ENCODE measurements at regions not wholly inside any gene's neighbourhood (a gene's known extent, or its start where the extent isn't known, plus 50 kb on each side); places are given as distances from the start of the nearest gene placed in this dataset.

DNA sequence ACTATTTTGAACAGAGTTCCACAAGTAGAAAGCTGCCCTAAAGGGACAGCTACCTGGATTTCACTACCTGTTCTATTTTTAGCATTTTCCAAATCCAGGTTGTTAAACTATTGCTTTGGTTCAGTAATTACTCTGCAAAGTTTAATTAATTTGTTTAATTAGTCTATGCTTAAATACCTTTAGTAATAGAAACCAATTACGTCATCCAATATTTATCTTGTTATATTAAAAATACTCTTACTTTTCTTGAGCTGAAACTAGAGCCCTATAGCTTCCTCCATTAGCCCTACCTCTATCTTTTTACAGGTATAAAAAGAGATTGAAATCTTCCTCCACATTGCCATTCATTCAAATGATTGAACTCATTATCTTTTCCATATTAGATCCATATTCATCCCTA, 514.6 kb downstream of the DSC3 start:
- no peak overlapping the region for H2BK20ac ChIP-seq (ENCODE audit: low read depth, low read length, poor library complexity, severe bottlenecking)
- no peak overlapping the region for H3K56ac ChIP-seq (ENCODE audit: insufficient read length, low read depth, low read length)
- Mint-ChIP-seq H3K36me3 (ENCODE audit: insufficient read depth in 1 of 3, low read depth in 3 of 3) (peaks cover 0 to 3% (median 2%) of the 10 kb centered on the region in 3 experiments; a peak in 2 of 7 replicates), H3K4me1 (peaks cover 14 to 32% of the 10 kb centered on the region in 2 experiments), H3K4me3 (no peak overlapping the region), H3K27ac (no peak overlapping the region; a peak in 1 of 7 replicates), H3K9me3 (no peaks in the 10 kb centered on the region; a peak in 1 of 5 replicates), H3K27me3 (ENCODE audit: low read depth) (no peaks in the 10 kb centered on the region)
- no peaks in the 10 kb centered on the region for H4K20me1 ChIP-seq (ENCODE audit: control insufficient read depth, insufficient read depth, insufficient read length)
- no peak overlapping the region for H4K8ac ChIP-seq (replicated peaks; ENCODE audit: insufficient read length, low read depth, low read length)
- no peak overlapping the region for H4K5ac ChIP-seq (ENCODE audit: insufficient read length, low read depth, low read length)
- no peak overlapping the region for H3K14ac ChIP-seq (ENCODE audit: insufficient read depth, low read length)
- no peak overlapping the region for H2BK5ac ChIP-seq (ENCODE audit: insufficient read length, low read length)
- H2BK15ac ChIP-seq (ENCODE audit: low read depth, low read length), result no peak overlapping the region
- no peaks in the 10 kb centered on the region for H3K79me1 ChIP-seq (ENCODE audit: insufficient read depth, low read depth, low read length, poor library complexity, severe bottlenecking)
- H3K4me2 ChIP-seq (ENCODE audit: insufficient read depth, insufficient read length, low read length), result no peak overlapping the region
- H3K27ac ChIP-seq (ENCODE audit: insufficient read length, low read depth, low read length), result no peak overlapping the region
- no CpG with 5 or more reads among the region's 1 CpG for WGBS (ENCODE audit: extremely low coverage, insufficient read length, low lambda C conversion rate)
- no peak overlapping the region for H4K91ac ChIP-seq (ENCODE audit: insufficient read length, low read depth, low read length)
- H3T11ph ChIP-seq (ENCODE audit: low read length), result no peak overlapping the region
- no peak for DNase-seq
- no peak overlapping the region for H2BK120ac ChIP-seq (ENCODE audit: low read depth, low read length, poor library complexity, severe bottlenecking)
- no peak overlapping the region for H2BK12ac ChIP-seq (ENCODE audit: insufficient read length, low read depth, low read length)
- no peak overlapping the region for H3K9ac ChIP-seq (ENCODE audit: extremely low read depth, insufficient read length, low read length)
- H2AFZ ChIP-seq (ENCODE audit: low read length), result no peak overlapping the region
- TF ChIP-seq, protein P1, sequence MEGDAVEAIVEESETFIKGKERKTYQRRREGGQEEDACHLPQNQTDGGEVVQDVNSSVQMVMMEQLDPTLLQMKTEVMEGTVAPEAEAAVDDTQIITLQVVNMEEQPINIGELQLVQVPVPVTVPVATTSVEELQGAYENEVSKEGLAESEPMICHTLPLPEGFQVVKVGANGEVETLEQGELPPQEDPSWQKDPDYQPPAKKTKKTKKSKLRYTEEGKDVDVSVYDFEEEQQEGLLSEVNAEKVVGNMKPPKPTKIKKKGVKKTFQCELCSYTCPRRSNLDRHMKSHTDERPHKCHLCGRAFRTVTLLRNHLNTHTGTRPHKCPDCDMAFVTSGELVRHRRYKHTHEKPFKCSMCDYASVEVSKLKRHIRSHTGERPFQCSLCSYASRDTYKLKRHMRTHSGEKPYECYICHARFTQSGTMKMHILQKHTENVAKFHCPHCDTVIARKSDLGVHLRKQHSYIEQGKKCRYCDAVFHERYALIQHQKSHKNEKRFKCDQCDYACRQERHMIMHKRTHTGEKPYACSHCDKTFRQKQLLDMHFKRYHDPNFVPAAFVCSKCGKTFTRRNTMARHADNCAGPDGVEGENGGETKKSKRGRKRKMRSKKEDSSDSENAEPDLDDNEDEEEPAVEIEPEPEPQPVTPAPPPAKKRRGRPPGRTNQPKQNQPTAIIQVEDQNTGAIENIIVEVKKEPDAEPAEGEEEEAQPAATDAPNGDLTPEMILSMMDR (conservative IDR thresholded peaks at IDR 0.05), result no peak
- H3K79me2 ChIP-seq (ENCODE audit: insufficient read depth, low read length), result no peaks in the 10 kb centered on the region
- H3K18ac ChIP-seq (ENCODE audit: insufficient read length, low read depth, low read length), result no peak overlapping the region
- H3K27me3 ChIP-seq (ENCODE audit: insufficient read depth, low read length), result no peaks in the 10 kb centered on the region
- no peak overlapping the region for H3K23ac ChIP-seq (ENCODE audit: insufficient read length, low read depth, low read length)
- no peak overlapping the region for H2AK5ac ChIP-seq (ENCODE audit: insufficient read length, low read length)
- H3K23me2 ChIP-seq (ENCODE audit: insufficient read length, low read depth, low read length, poor library complexity, severe bottlenecking), result no peaks in the 10 kb centered on the region
- no peaks in the 10 kb centered on the region for H3K9me3 ChIP-seq (ENCODE audit: control insufficient read depth, low read depth, low read length)
- H3K4ac ChIP-seq (ENCODE audit: low read depth, low read length), result no peak overlapping the region
- H3K4me1 ChIP-seq (ENCODE audit: insufficient read depth, low read length), result no peaks in the 10 kb centered on the region; the same call in 1 of the 2 replicates
